GM12878 (cell line): ENCODE measurements at regions not wholly inside any gene's neighbourhood (a gene's known extent, or its start where the extent isn't known, plus 50 kb on each side); places are given as distances from the start of the nearest gene placed in this dataset.

Source experiments
- ATAC-seq: fragments of 200-7000 bp; cut with Tn5 transposase; 3 replicates; pipeline ENCODE4 v1.9.1; 2020; ENCODE audit warnings: mild to moderate bottlenecking, moderate library complexity
- BruUV-seq: library from RNA; stranded (reverse); fragments of 400-500 nt; replicated peaks from 2 replicates; lab custom pipeline; 2021; lab: Mats Ljungman, UMichigan
- CTCF ChIA-PET: fragments of 300-600 bp; sonication (Branson Sonifier 250); formaldehyde crosslinking; extraction: SDS; loops from one replicate; lab custom pipeline; 2021; ENCODE audit warnings: inconsistent platforms; lab: Yijun Ruan, JAX
- POLR2A ChIA-PET: fragments of 350-600 bp; formaldehyde crosslinking; extraction: SDS; loops from one replicate; lab custom pipeline; 2021; ENCODE audit warnings: inconsistent platforms; lab: Charles Lee
- RAD21 ChIA-PET: fragments of 300-600 bp; sonication (Branson Sonifier 250); formaldehyde crosslinking; loops from one replicate; lab custom pipeline; 2023; ENCODE audit warnings: antibody characterized with exemption; ENCODE audit not compliant: unreplicated experiment; lab: Charles Lee
- SMC1A ChIA-PET: fragments of 300-600 bp; sonication (Branson Sonifier 250); formaldehyde crosslinking; loops from one replicate; lab custom pipeline; 2023; ENCODE audit not compliant: unreplicated experiment, uncharacterized antibody; lab: Charles Lee
- DNase-seq: peaks from one replicate; pipeline ENCODE4 v3.0.0-alpha.2; 2011; ENCODE audit warnings: low read depth, low spot score
- FAIRE-seq: peaks from 3 replicates; lab custom pipeline; 2011; peaks lifted over from hg19 to GRCh38; lab: Jason Lieb, UNC
- H2AFZ ChIP-seq: 2 replicates; pipeline ENCODE4 v1.6.0; 2011; ENCODE audit warnings: low read depth, low read length, control low read depth; ENCODE audit not compliant: control insufficient read depth
- H3K27ac ChIP-seq: 2 replicates; pipeline ENCODE4 v1.5.1; 2011; ENCODE audit warnings: control low read depth; ENCODE audit not compliant: control insufficient read depth, insufficient read depth
- H3K27me3 ChIP-seq, 2 experiments: replicated peaks in 1 of 2; 2 replicates each; pipeline versions ENCODE4 v1.6.0 to v1.6.1; 2011; ENCODE audit warnings: low read length in 1 of 2; ENCODE audit not compliant: control insufficient read depth in 2 of 2, insufficient read depth in 2 of 2
- H3K36me3 ChIP-seq, 2 experiments: 2 replicates each; pipeline ENCODE4 v1.5.1; 2011; ENCODE audit warnings: low read length in 1 of 2; ENCODE audit not compliant: control insufficient read depth in 2 of 2, insufficient read depth in 2 of 2
- H3K4me1 ChIP-seq: 2 replicates; pipeline ENCODE4 v1.6.1; 2011; ENCODE audit warnings: mild to moderate bottlenecking, low read length, moderate library complexity, mixed read lengths; ENCODE audit not compliant: control insufficient read depth, insufficient read depth
- H3K4me2 ChIP-seq: 2 replicates; pipeline ENCODE4 v1.6.0; 2011; ENCODE audit warnings: control low read depth; ENCODE audit not compliant: control insufficient read depth, insufficient read depth
- H3K4me3 ChIP-seq: fragments of 200-600 bp; sonication (generic); 2 replicates; pipeline ENCODE4 v1.5.1; 2016
- H3K79me2 ChIP-seq: 2 replicates; pipeline ENCODE4 v1.6.0; 2011; ENCODE audit warnings: low read length; ENCODE audit not compliant: control insufficient read depth, insufficient read depth
- H3K9ac ChIP-seq: 2 replicates; pipeline ENCODE4 v1.8.0; 2011; ENCODE audit warnings: low read length, control low read depth, mixed read lengths; ENCODE audit not compliant: control insufficient read depth, insufficient read depth
- H3K9me3 ChIP-seq: replicated peaks from 3 replicates; pipeline ENCODE4 v1.5.1; 2011; ENCODE audit warnings: mild to moderate bottlenecking, low read length; ENCODE audit not compliant: control insufficient read depth, insufficient read depth
- H4K20me1 ChIP-seq: 2 replicates; pipeline ENCODE4 v1.6.0; 2011; ENCODE audit not compliant: control insufficient read depth, insufficient read depth
- CBFB ChIP-seq: IDR thresholded peaks from 2 replicates; pipeline ENCODE4 v1.6.1; 2016; ENCODE audit warnings: antibody characterized with exemption, low read depth
- E2F8 ChIP-seq: fragments of 450-650 bp; IDR thresholded peaks from 2 replicates; pipeline ENCODE4 v1.6.1; 2018; ENCODE audit warnings: mild to moderate bottlenecking, low read depth, moderate library complexity; ENCODE audit not compliant: partially characterized antibody
- FOS ChIP-seq: IDR thresholded peaks from 3 replicates; pipeline ENCODE4 v1.6.1; 2011; ENCODE audit warnings: borderline replicate concordance; ENCODE audit not compliant: insufficient read length; ENCODE audit errors: extremely low read depth
- IRF4 ChIP-seq: IDR thresholded peaks from 2 replicates; pipeline ENCODE4 v1.6.1; 2011; ENCODE audit warnings: low read depth, low read length
- NR2F1 ChIP-seq: fragments of 450-650 bp; conservative IDR thresholded peaks from 2 replicates; pipeline ENCODE4 v1.6.1; 2017; ENCODE audit warnings: mild to moderate bottlenecking
- PAX8 ChIP-seq: fragments of 450-650 bp; IDR thresholded peaks from 2 replicates; pipeline ENCODE4 v1.6.1; 2017; ENCODE audit warnings: mild to moderate bottlenecking, moderate library complexity
- REST ChIP-seq: IDR thresholded peaks from 2 replicates; pipeline ENCODE4 v1.6.1; 2012; ENCODE audit warnings: mild to moderate bottlenecking, low read depth, low read length
- RUNX3 ChIP-seq: IDR thresholded peaks from 2 replicates; pipeline ENCODE4 v1.6.1; 2012; ENCODE audit warnings: low read length, inconsistent platforms
- TCF12 ChIP-seq: IDR thresholded peaks from 2 replicates; pipeline ENCODE4 v1.6.1; 2011; ENCODE audit warnings: low read depth, mild to moderate bottlenecking, low read length
- USF1 ChIP-seq: IDR thresholded peaks from 2 replicates; pipeline ENCODE4 v1.6.1; 2011; ENCODE audit warnings: borderline replicate concordance, low read depth, mild to moderate bottlenecking, moderate library complexity, mixed read lengths, low read length; ENCODE audit not compliant: insufficient read depth; ENCODE audit errors: extremely low read length
- ZBED1 ChIP-seq: IDR thresholded peaks from 2 replicates; pipeline ENCODE4 v1.6.1; 2016; ENCODE audit warnings: borderline replicate concordance
- ZNF24 ChIP-seq: fragments of 450-650 bp; IDR thresholded peaks from 2 replicates; pipeline ENCODE4 v1.6.1; 2017; ENCODE audit warnings: antibody characterized with exemption, mild to moderate bottlenecking
- WGBS: methylation state at CpG from one replicate; pipeline ENCODE4 v1.1.6; 2016; ENCODE audit warnings: low lambda C conversion rate; ENCODE audit not compliant: insufficient replicate concordance, insufficient coverage; ENCODE audit errors: missing lambda C conversion rate; 5-methylcytosine and 5-hydroxymethylcytosine counted together
- in situ Hi-C: fragments of 300-500 bp; cut with MboI; formaldehyde crosslinking; loops from 9 replicates; pipeline ENCODE4 v1.14.3; 2018; ENCODE audit warnings: mixed read lengths
- intact Hi-C: fragments of 100-400 bp; cut with micrococcal nuclease; formaldehyde crosslinking; loops from one replicate; pipeline ENCODE4 v1.14.2; 2022; ENCODE audit not compliant: unreplicated experiment
- TF ChIP-seq, protein P1 (sequence below): IDR thresholded peaks from 2 replicates; pipeline ENCODE4 v1.6.1; 2011; ENCODE audit warnings: mild to moderate bottlenecking, low read depth, low read length, moderate library complexity; ENCODE audit not compliant: insufficient replicate concordance

DNA sequence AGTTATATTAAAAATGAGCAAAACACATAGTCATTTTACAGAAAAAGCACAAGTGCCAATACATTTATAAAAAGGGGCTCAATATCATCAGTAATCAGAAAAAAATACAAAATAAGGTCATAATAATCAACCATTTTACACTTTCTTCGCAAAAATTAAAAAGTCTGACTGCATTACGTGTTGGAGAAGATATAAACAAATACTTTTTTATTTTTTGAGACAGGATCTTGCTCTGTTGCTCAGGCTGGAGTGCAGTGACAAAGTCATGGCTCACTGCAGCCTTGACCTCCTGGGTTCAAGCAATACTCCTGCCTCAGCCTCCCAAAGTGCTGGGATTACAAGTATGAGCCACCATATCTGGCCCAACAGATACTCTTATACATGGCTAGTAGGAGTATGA is 181.5 kb upstream of the DIO3 start (continued):
- TF ChIP-seq, protein P1, sequence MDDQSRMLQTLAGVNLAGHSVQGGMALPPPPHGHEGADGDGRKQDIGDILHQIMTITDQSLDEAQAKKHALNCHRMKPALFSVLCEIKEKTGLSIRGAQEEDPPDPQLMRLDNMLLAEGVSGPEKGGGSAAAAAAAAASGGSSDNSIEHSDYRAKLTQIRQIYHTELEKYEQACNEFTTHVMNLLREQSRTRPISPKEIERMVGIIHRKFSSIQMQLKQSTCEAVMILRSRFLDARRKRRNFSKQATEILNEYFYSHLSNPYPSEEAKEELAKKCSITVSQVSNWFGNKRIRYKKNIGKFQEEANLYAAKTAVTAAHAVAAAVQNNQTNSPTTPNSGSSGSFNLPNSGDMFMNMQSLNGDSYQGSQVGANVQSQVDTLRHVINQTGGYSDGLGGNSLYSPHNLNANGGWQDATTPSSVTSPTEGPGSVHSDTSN, result no peak
- no peak for TF ChIP-seq ZBED1

- Histone ChIP-seq H3K27me3 (no peaks in the 10 kb centered on the region), H3K9ac (no peak overlapping the region), H3K4me2 (no peak overlapping the region), H3K27ac (no peak overlapping the region), H4K20me1 (no peaks in the 10 kb centered on the region), H3K79me2 (no peaks in the 10 kb centered on the region), H3K9me3 (no peaks in the 10 kb centered on the region), H3K4me3 (no peak overlapping the region), H3K36me3 (no peaks in the 10 kb centered on the region), H3K4me1 (no peaks in the 10 kb centered on the region), H2AFZ (no peak overlapping the region)
- 0% methylated on average over 3 of the region's 3 CpGs for WGBS
- DNase-seq (no peak), FAIRE-seq (no peak), ATAC-seq (no peak)
- intact Hi-C loops, result no loop called here
- ChIA-PET POLR2A (no interaction called here), SMC1A (no interaction called here), CTCF (no interaction called here), RAD21 (no interaction called here)
- BruUV-seq, result no TSS peak
- no peak for TF ChIP-seq PAX8
- TF ChIP-seq FOS, result no peak
- no peak for TF ChIP-seq IRF4
- TF ChIP-seq REST, result no peak
- TF ChIP-seq USF1, result no peak
- no peak for TF ChIP-seq TCF12
- no peak for TF ChIP-seq E2F8
- no peak for TF ChIP-seq ZNF24
- no peak for TF ChIP-seq RUNX3
- TF ChIP-seq NR2F1, result no peak
- TF ChIP-seq CBFB, result no peak
- in situ Hi-C loops, result no loop called here
Observed at GRCh38 chr14:101380512-101380911, 180.8 kb upstream of the DIO3 start.
